ENCODE measurements at regions not wholly inside any gene's neighbourhood (a gene's known extent, or its start where the extent isn't known, plus 50 kb on each side); places are given as distances from the start of the nearest gene placed in this dataset.
"Not testable (repeated sequence)": the region's sequence is repeated elsewhere in the genome, so short reads cannot be mapped to it uniquely, and the experiment has no call there.

DNA sequence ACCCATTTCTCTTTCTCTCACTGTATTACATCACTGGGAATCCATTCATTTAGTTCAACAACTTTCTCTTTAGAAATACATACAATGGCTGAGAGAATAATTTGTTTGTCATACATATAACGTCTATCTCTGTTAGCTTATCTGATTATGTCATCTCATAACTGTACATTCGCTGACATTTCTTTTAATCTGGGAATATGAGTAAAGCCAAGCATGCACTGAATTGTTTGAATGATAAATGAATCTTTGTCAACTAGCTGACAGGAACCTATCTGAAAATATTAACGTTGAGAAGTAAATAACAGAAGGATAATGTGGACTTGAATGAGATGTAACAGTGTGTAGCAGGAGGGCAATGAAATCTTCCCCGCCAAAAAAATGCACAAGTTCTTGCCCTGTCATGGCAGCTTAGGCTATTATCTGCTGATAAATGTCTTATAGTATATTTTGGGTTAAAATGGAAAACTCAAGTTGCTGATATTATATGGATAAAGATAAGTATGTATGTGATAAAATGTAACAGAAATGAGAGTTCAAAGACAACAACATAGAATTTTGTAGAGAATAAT is 581.2 kb upstream of the ADGRB3 start:
- no peak for DNase-seq

GRCh38 chr6:68052234-68052633 is 582.8 kb upstream of the ADGRB3 start:
- no peak for DNase-seq

DNA sequence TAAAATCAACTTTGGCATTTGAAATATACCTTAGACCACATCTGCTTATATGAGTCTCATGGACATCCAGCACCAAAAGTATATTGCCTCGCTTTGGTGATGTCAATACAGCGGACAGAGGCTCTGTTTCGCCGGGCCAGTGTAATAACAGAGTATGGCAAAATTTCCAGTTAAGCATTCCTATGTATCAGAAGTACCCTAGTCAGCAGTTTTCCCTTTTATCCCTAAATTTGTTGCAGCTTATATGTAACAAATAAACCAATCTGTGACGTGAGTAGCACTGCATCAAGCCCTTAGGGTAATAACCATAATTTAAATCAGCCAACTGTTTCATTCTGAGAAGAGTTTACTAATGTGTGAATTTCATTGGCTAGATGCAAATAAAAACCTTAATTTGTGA is 585.5 kb upstream of the ADGRB3 start:
- DNase-seq = no peak

- DNase-seq = no peak
Observed at GRCh38 chr6:68046756-68047155, 588.3 kb upstream of the ADGRB3 start.

- DNase-seq = no peak
Observed at GRCh38 chr6:68046302-68046701, 588.8 kb upstream of the ADGRB3 start.

DNA sequence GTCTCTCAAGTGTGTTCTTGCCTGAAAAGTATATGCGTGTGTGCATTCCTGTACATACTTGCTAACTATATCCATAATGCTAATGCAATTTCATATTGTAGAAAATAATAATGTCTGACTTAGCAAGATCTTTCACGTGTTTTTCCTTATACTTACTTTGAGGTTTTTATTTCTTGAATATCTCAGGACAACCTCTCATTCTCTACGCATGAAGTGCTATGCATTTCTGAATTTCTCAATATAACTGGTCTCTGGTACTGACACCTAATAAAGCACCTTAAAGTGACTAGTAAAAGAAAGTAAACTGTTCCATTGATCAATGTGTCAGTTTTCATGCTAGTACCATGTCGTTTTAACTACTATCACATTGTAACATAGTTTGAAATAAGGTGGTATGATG is 589.9 kb upstream of the ADGRB3 start:
- no peak for DNase-seq

DNA sequence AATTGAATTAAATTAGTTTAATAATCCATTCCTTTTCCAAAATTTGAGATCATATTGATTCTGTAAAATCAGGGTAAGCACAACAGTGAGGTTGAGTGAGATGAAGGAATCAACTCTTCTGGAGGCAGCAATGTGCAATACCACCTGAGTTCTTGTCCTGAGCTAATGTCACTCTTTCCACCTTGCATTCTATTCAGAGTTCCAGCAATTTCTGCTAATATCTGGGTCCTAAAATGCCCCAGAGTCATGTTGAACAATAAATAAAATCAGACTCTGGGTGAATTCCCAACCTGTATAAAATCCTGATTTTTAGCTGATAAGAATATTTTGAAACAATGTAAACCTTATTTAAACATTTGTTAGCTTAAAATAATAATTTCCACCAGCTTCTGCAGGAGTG is 590.8 kb upstream of the ADGRB3 start:
- DNase-seq = no peak

DNA sequence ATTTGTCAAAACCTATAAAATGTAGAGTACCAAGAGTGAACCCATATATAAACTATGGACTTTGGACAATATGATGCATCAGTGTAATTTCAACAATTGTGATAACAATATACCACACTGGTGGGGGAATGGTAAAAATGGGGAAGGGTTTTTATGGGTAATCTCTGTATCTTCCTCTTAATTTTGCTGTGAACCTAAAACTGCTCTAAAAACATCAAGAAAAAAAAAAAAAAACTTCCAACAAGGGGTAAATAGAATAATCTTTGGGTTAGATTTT is 592.0 kb upstream of the ADGRB3 start:
- no peak for DNase-seq

DNA sequence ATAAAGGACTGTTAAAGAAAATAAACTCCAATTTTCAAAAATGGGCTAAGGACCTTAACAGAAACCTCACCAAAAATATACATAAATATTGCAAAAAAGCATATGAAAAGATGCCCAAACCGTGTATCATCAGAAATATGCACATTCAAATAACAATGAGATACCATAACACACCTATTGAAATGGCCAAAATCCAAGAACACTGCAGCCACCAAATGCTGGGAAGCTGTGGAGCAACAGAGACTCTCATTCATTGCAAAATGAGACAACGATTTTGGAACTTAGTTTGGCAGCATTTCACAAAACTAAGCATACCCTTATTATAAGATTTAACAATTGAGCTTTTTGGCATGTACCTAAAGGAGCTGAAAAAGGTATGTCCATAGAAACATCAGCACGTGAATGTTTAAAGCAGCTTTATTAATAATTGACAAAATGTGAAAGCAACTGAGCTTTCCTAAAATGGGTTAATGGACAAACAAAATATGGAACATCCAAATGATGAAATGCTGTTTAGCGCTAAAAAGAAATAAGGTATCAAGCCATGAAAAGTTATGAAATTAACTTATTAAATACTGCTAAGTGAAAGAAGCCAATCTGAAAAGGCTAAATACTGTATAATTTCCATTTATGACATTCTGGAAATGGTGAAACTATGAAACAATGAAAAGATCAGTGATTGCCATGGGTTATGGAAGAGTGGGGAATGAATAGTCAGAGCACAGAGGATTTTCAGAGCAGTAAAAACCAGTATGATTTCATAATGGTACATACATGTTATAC is 592.6 kb upstream of the ADGRB3 start:
- DNase-seq = no peak

- DNase-seq = no peak
Observed at GRCh38 chr6:68040780-68041179, 594.3 kb upstream of the ADGRB3 start.

DNA sequence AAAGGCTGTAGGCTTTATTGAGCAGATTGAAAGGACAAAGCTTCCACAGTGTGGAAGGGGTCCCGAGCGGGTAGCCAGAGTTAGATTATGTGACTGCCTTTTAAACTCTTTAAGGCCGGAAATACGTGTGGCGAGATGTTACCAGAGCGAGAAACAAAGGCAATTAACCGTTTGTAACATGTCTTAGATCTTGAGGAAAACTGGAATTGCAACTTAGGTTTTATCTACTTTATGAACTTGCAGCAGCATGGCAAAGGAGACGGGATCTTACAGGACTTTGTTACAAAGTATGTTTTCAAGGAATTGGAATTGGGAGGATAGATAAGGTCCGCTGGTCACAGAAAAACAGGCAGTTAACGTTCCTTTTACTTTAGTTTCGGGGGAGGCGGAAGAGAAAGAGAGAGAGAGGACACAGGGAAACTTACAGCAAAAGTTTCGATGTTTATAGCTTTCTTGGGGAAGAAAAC is 594.7 kb upstream of the ADGRB3 start:
- peak; percentile 9 for DNase-seq

- DNase-seq = no peak
Observed at GRCh38 chr6:68039641-68040311, 595.3 kb upstream of the ADGRB3 start.

GRCh38 chr6:68038815-68039408 is 596.2 kb upstream of the ADGRB3 start:
- no peak for DNase-seq

GRCh38 chr6:68032217-68032616 is 602.9 kb upstream of the ADGRB3 start:
- no peak for DNase-seq

GRCh38 chr6:68031054-68031453 is 604.0 kb upstream of the ADGRB3 start:
- DNase-seq = no peak

- DNase-seq = no peak
Observed at GRCh38 chr6:68026483-68026882, 608.6 kb upstream of the ADGRB3 start.

GRCh38 chr6:68025764-68026163 is 609.3 kb upstream of the ADGRB3 start:
- DNase-seq = no peak

DNA sequence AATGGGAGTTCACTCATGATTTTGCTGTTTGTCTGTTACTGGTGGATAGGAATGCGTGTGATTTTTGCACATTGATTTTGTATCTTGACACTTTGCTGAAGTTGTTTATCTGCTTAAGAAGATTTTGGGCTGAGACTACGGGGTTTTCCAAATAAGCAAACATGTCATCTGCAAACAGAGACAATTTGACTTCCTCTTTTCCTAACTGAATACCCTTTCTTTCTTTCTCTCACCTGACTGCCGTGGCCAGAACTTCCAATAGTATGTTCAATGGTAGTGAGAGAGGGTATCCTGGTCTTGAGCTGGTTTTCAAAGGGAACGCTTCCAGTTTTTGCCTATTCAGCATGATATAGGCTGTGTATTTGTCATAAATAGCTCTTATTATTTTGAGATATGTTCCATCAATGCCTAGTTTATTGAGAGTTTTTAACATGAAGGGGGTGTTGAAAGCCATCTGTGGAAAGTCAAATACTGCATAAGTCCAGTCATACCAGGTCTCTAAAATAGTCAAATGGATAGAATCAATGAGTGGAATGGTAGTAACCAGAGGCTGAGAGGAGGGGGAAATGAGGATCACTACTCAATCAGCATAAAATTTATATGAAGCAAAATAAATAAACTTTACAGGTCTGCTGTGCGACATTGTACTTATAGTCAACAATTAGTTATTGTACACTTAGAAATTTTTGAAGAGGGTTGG is 610.4 kb upstream of the ADGRB3 start:
- DNase-seq = no peak

- DNase-seq = not testable (repeated sequence)
Observed at GRCh38 chr6:68022968-68023367, 612.1 kb upstream of the ADGRB3 start.

GRCh38 chr6:68013780-68014515 is 621.1 kb upstream of the ADGRB3 start:
- DNase-seq = no peak

GRCh38 chr6:68012822-68013221 is 622.3 kb upstream of the ADGRB3 start:
- no peak for DNase-seq

- DNase-seq = no peak
Observed at GRCh38 chr6:68010936-68011335, 624.1 kb upstream of the ADGRB3 start.

DNA sequence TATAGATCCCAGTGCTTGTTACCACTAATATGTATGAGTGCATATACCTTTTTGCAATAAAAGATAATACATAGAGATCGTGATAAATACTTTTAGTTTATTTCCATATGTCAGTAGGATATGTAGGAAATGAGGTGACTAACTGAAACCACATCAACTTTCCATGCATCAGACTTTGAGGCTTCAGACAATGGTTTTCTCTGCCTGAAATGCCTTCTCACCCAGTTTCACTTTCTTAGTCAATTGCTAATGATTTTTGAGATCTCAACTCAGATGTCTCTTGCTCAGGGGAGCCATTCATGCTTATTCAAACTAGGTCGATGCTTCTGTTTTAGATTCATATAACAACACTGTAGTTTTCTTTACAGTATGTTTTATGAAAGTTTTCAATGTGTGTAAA is 626.6 kb upstream of the ADGRB3 start:
- DNase-seq = no peak

Data from eye (tissue), 1 donor.